ENCODE measurements at regions not wholly inside any gene's neighbourhood (a gene's known extent, or its start where the extent isn't known, plus 50 kb on each side); places are given as distances from the start of the nearest gene placed in this dataset.
"Not testable (repeated sequence)": the region's sequence is repeated elsewhere in the genome, so short reads cannot be mapped to it uniquely, and the experiment has no call there.

DNA sequence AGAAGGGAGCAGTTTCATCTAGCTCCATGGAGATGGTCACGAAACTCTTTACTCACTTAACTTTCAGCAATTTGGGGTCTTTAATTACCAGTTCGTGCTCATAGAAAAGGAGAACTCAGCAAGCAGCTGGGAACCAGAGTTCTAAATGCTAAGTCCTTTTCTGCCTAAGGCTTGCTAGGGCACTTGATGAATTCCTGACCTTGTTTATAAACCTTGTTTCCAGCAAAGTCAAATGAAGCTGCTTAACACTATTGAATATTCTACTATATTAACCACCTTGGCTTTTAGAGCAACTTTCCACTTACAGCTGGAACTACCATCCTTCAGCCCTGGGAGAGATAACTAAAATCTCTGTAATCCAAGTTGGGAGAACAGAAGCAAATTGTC, 79.5 kb upstream of the TSC22D2 start:
- H3K4me1 ChIP-seq (ENCODE audit: insufficient read depth, low read length) = no peaks in the 10 kb centered on the region
- intact Hi-C loops (cut with micrococcal nuclease) = no loop called here
- no peaks in the 10 kb centered on the region for H3K36me3 Mint-ChIP-seq
- no peak overlapping the region for H3K4me3 Mint-ChIP-seq
- H3K9me3 Mint-ChIP-seq = peaks cover 0 to 3% (median 0%) of the 10 kb centered on the region in 8 donors
- H3K27me3 ChIP-seq (ENCODE audit: insufficient read depth, low read length) = no peaks in the 10 kb centered on the region
- no peaks in the 10 kb centered on the region for H3K9me3 ChIP-seq (ENCODE audit: control insufficient read depth in 1 of 2, low read length in 2 of 2)
- H3K27me3 Mint-ChIP-seq = peaks cover 14 to 15% of the 10 kb centered on the region in 2 donors
- no peak overlapping the region for H3K4me3 ChIP-seq (ENCODE audit: low read length in 2 of 2)
- H3K27ac Mint-ChIP-seq = no peak overlapping the region
- DNase-seq = no peak
- no peaks in the 10 kb centered on the region for H3K4me1 Mint-ChIP-seq
- no peak overlapping the region for H3K27ac ChIP-seq (ENCODE audit: low read depth, low read length)
- CTCF ChIA-PET (ENCODE audit: partially characterized antibody) = interaction anchor here (1.1 kb wide), 1 partner anchor 10 kb away, joined by 3 read pairs; no protein-coding TSS in a partner anchor
- no peaks in the 10 kb centered on the region for H3K36me3 ChIP-seq (ENCODE audit: insufficient read depth, low read length)
- POLR2A ChIA-PET (ENCODE audit: partially characterized antibody) = interaction anchor here (0.6 kb wide), 1 partner anchor 49 kb away, joined by 3 read pairs; no protein-coding TSS in a partner anchor

DNA sequence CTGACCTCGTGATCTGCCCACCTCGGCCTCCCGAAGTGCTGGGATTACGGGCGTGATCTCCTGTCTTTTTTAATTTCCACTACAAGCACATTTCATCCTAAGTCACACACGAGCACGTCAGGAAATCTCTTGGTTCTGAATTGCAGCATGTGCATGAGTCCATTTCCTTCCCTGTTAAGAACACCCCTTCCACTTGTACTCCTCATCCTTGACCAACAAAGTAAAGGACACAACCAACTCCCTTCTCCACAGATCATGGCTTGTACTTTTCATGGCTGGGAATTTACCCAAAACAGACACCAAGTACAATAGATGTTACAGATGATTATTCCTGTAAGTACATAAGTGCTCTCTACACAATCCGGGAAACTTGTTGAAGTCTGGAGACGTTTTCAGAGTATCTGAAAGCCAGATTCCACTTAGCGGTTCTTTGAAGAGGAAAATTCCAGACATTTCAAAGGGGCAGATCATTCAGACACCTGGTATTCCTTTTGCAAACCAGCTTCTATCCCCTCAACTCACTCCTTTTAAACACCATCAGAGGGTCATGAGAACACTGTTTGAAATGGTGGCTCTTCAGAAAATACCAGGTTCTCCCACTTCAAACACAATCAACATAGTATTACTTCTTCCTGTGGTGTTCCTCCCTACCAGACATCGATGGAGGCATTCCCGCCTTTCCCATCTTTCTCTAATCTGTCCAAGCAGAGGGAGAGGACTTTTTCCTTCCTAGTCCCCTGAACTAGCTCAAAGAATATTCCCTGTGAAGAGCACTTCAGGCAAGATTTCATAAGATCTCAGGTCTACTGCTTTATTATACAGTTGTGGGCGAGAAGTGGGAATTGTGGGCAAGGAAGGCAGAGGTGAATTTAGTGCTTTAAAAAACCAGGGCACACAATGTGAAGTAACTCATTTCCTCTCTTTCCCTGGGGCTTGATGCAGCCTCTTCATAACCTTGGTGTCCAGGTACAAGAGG, 80.1 kb upstream of the TSC22D2 start:
- Histone ChIP-seq H3K36me3 (ENCODE audit: insufficient read depth, low read length) (no peaks in the 10 kb centered on the region), H3K4me1 (ENCODE audit: insufficient read depth, low read length) (no peaks in the 10 kb centered on the region), H3K4me3 (ENCODE audit: low read length in 2 of 2) (no peak overlapping the region), H3K27ac (ENCODE audit: low read depth, low read length) (no peak overlapping the region), H3K9me3 (ENCODE audit: control insufficient read depth in 1 of 2, low read length in 2 of 2) (no peaks in the 10 kb centered on the region), H3K27me3 (ENCODE audit: insufficient read depth, low read length) (no peaks in the 10 kb centered on the region)
- Mint-ChIP-seq H3K9me3 (peaks cover 0 to 3% (median 0%) of the 10 kb centered on the region in 8 donors), H3K27ac (no peak overlapping the region), H3K27me3 (peaks cover 14 to 16% of the 10 kb centered on the region in 2 donors), H3K4me1 (no peaks in the 10 kb centered on the region), H3K4me3 (no peak overlapping the region), H3K36me3 (no peaks in the 10 kb centered on the region)
- POLR2A ChIA-PET (ENCODE audit: partially characterized antibody) = no interaction called here
- no peak for DNase-seq
- intact Hi-C loops (cut with micrococcal nuclease) = no loop called here
- CTCF ChIA-PET (ENCODE audit: partially characterized antibody) = interaction anchor here (1.1 kb wide), 1 partner anchor 10 kb away, joined by 3 read pairs; no protein-coding TSS in a partner anchor

DNA sequence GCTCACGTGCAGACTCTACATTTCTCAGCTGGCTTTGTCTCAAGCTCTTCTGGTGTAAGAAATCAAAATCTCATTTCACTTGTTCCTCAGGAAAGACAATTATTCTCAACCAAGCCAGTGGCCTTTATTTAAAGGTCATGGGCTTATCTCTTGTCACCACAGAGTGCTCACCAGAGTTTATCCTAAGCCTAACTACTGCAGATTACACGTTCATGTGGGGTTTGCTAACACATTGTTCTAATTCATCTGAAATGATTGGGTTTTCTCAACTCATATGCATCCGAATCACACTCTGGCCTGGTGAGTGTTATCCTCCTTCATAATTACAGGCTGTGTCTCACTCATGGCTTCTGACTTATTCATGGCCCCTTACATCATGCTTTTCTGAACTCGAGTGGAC, 83.3 kb upstream of the TSC22D2 start:
- intact Hi-C loops (cut with micrococcal nuclease) = no loop called here
- Histone ChIP-seq H3K4me3 (ENCODE audit: low read length in 2 of 2) (no peak overlapping the region), H3K36me3 (ENCODE audit: insufficient read depth, low read length) (no peaks in the 10 kb centered on the region), H3K9me3 (ENCODE audit: control insufficient read depth in 1 of 2, low read length in 2 of 2) (no peaks in the 10 kb centered on the region), H3K4me1 (ENCODE audit: insufficient read depth, low read length) (no peaks in the 10 kb centered on the region), H3K27me3 (ENCODE audit: insufficient read depth, low read length) (no peaks in the 10 kb centered on the region), H3K27ac (ENCODE audit: low read depth, low read length) (no peak overlapping the region)
- Mint-ChIP-seq H3K4me3 (no peak overlapping the region), H3K4me1 (no peaks in the 10 kb centered on the region), H3K27me3 (peaks cover 15 to 16% of the 10 kb centered on the region in 2 donors), H3K36me3 (no peaks in the 10 kb centered on the region), H3K27ac (no peak overlapping the region), H3K9me3 (peaks cover 0 to 3% (median 0%) of the 10 kb centered on the region in 8 donors)
- CTCF ChIA-PET (ENCODE audit: partially characterized antibody) = interaction anchor here (0.8 kb wide), 1 partner anchor 13 kb away, joined by 3 read pairs; no protein-coding TSS in a partner anchor
- DNase-seq = no peak
- POLR2A ChIA-PET (ENCODE audit: partially characterized antibody) = no interaction called here

DNA sequence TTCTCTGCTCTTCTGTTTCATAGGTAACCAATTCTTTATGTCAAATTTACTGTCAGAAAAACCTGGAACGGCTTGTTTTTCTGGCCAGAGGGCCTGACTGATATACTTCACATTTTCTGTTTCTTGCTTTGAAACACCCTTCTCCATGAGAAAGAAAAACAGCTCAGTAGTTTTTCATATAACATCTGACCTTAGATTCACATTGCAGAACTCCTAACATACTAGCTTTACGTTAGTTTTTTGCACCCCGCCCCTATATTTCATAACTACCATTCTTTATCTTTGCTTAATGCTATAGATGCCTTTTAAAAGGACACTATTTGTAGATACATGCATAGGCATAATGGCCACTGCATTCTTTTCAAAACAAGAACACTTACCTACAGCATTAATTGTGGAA, 83.9 kb upstream of the TSC22D2 start:
- no peak overlapping the region for H3K27ac Mint-ChIP-seq
- no peak overlapping the region for H3K4me3 Mint-ChIP-seq
- H3K9me3 Mint-ChIP-seq = peaks cover 0 to 3% (median 0%) of the 10 kb centered on the region in 8 donors
- H3K36me3 Mint-ChIP-seq = no peaks in the 10 kb centered on the region
- no peak for DNase-seq
- H3K4me1 Mint-ChIP-seq = no peaks in the 10 kb centered on the region
- H3K27ac ChIP-seq (ENCODE audit: low read depth, low read length) = no peak overlapping the region
- H3K36me3 ChIP-seq (ENCODE audit: insufficient read depth, low read length) = no peaks in the 10 kb centered on the region
- CTCF ChIA-PET (ENCODE audit: partially characterized antibody) = interaction anchor here (0.8 kb wide), 1 partner anchor 14 kb away, joined by 3 read pairs; no protein-coding TSS in a partner anchor
- POLR2A ChIA-PET (ENCODE audit: partially characterized antibody) = no interaction called here
- peaks cover 11 to 16% of the 10 kb centered on the region in 2 donors for H3K27me3 Mint-ChIP-seq
- no peaks in the 10 kb centered on the region for H3K9me3 ChIP-seq (ENCODE audit: control insufficient read depth in 1 of 2, low read length in 2 of 2)
- intact Hi-C loops (cut with micrococcal nuclease) = no loop called here
- H3K4me3 ChIP-seq (ENCODE audit: low read length in 2 of 2) = no peak overlapping the region
- no peaks in the 10 kb centered on the region for H3K27me3 ChIP-seq (ENCODE audit: insufficient read depth, low read length)
- no peaks in the 10 kb centered on the region for H3K4me1 ChIP-seq (ENCODE audit: insufficient read depth, low read length)

DNA sequence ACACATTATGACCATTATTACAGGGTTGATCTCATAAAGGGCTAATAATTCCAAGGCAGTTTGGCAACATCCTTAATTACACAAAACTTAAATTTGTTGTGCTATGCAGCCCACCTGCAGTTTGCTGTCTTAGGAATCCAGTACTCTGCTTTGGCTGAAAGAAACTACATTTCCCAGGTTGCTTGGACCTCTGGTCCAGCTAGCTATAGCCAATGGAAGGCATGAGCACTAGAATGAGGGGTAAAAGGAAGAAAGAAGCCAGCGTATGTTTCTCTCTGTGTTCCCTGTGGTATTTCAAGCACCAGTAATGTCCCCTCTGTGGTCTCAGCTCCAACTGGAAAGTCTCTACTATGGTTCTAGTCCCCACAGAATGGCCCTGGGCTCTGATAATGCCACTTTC, 84.3 kb upstream of the TSC22D2 start:
- Histone ChIP-seq H3K4me3 (ENCODE audit: low read length in 2 of 2) (no peak overlapping the region), H3K36me3 (ENCODE audit: insufficient read depth, low read length) (no peaks in the 10 kb centered on the region), H3K9me3 (ENCODE audit: control insufficient read depth in 1 of 2, low read length in 2 of 2) (no peaks in the 10 kb centered on the region), H3K27ac (ENCODE audit: low read depth, low read length) (no peak overlapping the region), H3K27me3 (ENCODE audit: insufficient read depth, low read length) (no peaks in the 10 kb centered on the region), H3K4me1 (ENCODE audit: insufficient read depth, low read length) (no peaks in the 10 kb centered on the region)
- Mint-ChIP-seq H3K27ac (no peak overlapping the region), H3K27me3 (peaks cover 11 to 16% of the 10 kb centered on the region in 2 donors), H3K4me3 (no peak overlapping the region), H3K36me3 (no peaks in the 10 kb centered on the region), H3K4me1 (no peaks in the 10 kb centered on the region), H3K9me3 (peaks cover 0 to 3% (median 0%) of the 10 kb centered on the region in 8 donors)
- CTCF ChIA-PET (ENCODE audit: partially characterized antibody) = no interaction called here
- POLR2A ChIA-PET (ENCODE audit: partially characterized antibody) = no interaction called here
- DNase-seq = no peak
- intact Hi-C loops (cut with micrococcal nuclease) = no loop called here

DNA sequence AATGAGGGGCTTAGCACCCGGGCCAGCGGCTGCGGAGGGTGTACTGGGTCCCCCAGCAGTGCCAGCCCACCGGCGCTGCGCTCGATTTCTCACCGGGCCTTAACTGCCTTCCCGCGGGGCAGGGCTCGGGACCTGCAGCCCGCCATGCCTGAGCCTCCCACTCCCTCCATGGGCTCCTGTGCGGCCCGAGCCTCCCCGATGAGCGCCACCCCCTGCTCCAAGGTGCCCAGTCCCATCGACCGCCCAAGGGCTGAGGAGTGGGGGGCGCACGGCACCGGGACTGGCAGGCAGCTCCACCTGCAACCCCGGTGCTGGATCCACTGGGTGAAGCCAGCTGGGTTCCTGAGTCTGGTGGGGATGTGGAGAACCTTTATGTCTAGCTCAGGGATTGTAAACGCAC, 85.0 kb upstream of the TSC22D2 start:
- H3K4me3 ChIP-seq (ENCODE audit: low read length in 2 of 2); H3K36me3 Mint-ChIP-seq; H3K27ac Mint-ChIP-seq; H3K4me1 Mint-ChIP-seq; H3K4me1 ChIP-seq (ENCODE audit: insufficient read depth, low read length); CTCF ChIA-PET (ENCODE audit: partially characterized antibody); H3K27me3 ChIP-seq (ENCODE audit: insufficient read depth, low read length); H3K9me3 Mint-ChIP-seq; H3K9me3 ChIP-seq (ENCODE audit: control insufficient read depth in 1 of 2, low read length in 2 of 2); H3K27ac ChIP-seq (ENCODE audit: low read depth, low read length); POLR2A ChIA-PET (ENCODE audit: partially characterized antibody); H3K4me3 Mint-ChIP-seq; H3K36me3 ChIP-seq (ENCODE audit: insufficient read depth, low read length); intact Hi-C loops (cut with micrococcal nuclease): not testable (repeated sequence)
- DNase-seq = peak in 1 of 5 donors; percentile 37
- peaks cover 10 to 14% of the 10 kb centered on the region in 2 donors for H3K27me3 Mint-ChIP-seq

DNA sequence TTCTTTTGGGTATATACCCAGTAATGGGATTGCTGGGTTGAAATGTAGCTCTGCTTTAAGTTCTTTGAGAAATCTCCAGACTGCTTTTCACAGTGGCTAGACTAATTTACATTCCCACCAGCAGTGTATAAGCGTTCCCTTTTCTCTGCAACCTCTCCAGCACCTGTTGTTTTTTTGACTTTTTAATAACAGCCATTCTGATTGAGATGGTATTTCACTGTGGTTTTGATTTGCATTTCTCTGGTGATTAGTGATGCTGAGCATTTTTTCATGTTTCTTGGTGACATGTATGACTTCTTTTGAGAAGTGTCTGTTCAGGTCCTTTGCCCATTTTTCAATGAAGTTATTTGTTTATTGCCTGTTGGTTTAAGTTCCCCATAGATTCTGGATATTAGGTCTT, 87.1 kb upstream of the TSC22D2 start:
- H3K27me3 ChIP-seq (ENCODE audit: insufficient read depth, low read length); H3K36me3 ChIP-seq (ENCODE audit: insufficient read depth, low read length); H3K27ac Mint-ChIP-seq; H3K4me3 Mint-ChIP-seq; H3K4me3 ChIP-seq (ENCODE audit: low read length in 2 of 2); H3K9me3 ChIP-seq (ENCODE audit: control insufficient read depth in 1 of 2, low read length in 2 of 2); H3K9me3 Mint-ChIP-seq; H3K36me3 Mint-ChIP-seq; H3K4me1 Mint-ChIP-seq; POLR2A ChIA-PET (ENCODE audit: partially characterized antibody); intact Hi-C loops (cut with micrococcal nuclease); H3K4me1 ChIP-seq (ENCODE audit: insufficient read depth, low read length); H3K27ac ChIP-seq (ENCODE audit: low read depth, low read length); DNase-seq: not testable (repeated sequence)
- peaks cover 4 to 14% of the 10 kb centered on the region in 2 donors for H3K27me3 Mint-ChIP-seq
- CTCF ChIA-PET (ENCODE audit: partially characterized antibody) = interaction anchor here (0.6 kb wide), 1 partner anchor 9 kb away, joined by 6 read pairs; no protein-coding TSS in a partner anchor

All from CD4-positive, alpha-beta memory T cell (primary cell).